ENCODE measurements at regions not wholly inside any gene's neighbourhood (a gene's known extent, or its start where the extent isn't known, plus 50 kb on each side); places are given as distances from the start of the nearest gene placed in this dataset.

DNA sequence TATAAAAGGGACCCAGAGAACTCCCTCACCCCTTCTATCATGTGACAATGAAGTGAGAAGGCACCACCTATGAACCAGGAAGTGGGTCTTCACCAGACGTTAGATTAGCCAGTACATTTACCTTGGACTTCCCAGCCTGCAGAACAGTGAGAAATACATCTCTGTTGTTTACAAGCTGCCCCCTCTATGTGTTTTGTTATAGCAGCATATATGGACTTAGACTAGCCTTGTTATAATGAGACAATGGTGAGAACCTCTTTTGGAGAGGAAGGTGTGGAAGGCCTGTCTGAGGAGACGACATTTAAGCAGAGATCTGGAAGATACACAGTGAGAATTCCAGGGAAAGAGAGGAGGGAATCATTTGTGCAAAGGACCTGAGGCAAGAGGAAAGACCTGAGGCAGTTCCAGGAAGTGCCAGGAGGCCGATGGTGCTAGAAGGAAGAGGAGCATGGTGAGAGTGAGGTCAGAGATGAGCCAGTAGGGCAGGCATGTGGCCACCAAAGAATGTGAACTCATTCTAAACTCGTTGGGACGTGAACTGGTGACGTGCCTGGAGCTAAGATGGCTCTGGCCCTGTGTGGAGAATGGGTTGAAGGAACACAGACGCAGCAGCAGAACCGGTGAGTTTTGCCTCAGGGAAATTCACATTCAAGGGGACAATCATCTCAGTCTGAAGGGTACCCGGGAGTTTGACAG lies 98.9 kb upstream of the IRF2BP2 start:
- no peak for DNase-seq

DNA sequence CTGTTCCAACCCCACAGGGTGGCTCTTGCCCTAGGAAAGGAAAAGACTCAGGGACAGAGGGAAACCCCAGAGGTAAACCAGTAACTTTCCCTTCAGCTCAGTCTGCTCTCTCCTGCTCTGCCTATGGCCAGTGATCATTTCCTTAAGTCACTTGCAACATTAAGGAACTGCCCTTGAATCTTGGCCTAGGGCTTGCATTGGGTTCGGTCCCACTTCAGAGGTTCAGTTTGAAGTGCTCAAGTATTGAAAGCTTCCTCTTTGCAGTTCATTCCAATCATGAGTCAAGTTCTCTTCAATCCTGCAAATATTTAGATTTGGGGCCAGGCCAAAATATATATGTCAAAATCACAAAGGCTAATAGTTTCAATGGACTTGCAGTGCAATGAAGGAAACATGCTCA lies 97.7 kb upstream of the IRF2BP2 start:
- no peak for DNase-seq

DNA sequence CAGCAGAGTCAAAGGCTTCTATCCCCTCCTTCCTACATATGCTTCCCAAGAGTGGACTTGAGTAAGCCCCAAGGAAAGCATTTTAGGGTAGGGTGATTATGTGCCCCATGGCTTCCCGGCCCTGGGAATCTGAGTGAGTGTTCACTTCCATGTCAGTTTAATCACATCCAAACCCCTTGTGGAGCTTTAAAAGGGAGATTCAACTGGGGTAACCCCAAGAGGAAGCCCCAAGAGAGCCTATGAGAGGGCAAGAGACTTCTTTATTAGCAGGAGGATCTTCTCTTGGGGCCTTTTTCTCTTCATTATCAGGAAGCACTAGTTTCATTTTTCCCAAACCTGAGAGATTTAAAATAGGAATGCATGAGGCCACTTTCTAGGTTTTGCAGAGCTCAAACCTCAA lies 97.0 kb upstream of the IRF2BP2 start:
- DNase-seq = no peak

DNA sequence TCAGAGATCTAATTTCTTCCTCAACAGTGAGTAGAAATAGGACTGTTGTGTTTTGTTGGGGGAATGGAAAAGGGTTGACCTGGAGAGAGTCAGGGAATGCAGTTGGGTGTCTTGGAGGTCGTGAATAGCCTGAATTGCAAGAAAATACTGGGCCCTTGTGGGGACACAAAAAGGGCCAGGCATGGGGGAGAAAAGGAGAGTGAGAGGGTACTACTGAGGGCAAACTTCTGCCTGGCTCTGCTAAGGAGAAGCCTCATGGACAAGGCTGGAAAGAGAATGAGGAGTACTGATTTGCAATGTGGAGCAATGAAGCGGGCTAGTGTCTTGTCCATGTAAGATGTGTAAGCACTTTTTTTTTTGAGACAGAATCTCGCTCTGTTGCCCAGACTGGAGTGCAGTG lies 96.2 kb upstream of the IRF2BP2 start:
- no peak for DNase-seq

DNA sequence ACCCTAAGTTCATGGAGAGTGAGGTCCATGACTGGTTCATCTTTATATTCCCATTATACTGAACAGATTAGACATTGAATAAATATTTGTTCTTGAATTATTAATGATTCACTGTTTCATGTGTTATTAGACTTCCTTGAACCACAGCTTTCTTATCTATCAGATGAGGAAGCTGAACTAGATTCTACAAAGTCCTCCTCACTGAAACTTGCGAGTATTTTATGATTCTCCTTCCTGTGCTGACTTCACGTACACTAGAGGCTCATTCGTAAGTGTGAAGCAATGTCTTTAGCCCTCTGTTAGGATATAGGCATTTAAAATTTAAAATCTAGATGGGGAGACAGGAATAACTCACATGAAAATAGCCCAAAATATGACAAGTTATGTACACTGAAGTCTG lies 95.6 kb upstream of the IRF2BP2 start:
- DNase-seq = no peak

DNA sequence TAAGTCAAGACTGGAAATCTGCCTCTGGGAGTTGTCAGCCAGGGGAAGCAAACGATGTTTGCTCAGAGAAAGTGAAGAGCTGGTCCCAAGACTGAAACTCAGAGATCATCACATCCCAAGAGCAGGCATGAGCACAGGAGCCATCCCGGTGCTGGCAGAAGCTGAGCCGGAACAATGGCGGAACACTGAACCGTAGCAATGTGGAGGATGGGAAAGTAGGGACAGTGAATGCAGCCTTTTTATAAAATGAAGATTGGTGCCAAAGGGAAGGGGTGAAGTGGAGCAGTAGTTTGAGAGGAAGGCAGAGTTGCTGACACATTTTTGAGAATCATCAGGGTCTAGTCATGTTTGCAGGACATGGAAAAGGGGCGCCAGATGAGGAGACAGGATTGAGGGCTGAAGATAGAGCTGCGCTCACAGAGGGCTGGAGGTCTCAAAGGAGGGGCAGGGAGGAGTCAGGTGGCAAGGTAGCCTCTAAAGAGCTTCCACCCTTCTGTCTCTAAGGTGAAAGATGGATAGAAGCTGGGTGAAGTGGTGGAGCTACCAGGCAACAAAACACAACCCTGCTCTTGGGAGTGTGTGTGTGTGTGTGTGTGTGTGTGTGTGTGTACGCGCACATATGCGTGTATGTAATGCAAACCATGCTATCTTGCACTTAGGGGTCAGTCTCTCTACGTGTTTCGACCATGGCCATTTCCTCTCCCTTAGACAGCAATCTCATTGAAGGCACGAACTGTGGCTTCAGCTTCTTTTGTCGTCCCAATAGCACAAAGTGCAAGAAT lies 94.3 kb upstream of the IRF2BP2 start:
- DNase-seq = no peak

DNA sequence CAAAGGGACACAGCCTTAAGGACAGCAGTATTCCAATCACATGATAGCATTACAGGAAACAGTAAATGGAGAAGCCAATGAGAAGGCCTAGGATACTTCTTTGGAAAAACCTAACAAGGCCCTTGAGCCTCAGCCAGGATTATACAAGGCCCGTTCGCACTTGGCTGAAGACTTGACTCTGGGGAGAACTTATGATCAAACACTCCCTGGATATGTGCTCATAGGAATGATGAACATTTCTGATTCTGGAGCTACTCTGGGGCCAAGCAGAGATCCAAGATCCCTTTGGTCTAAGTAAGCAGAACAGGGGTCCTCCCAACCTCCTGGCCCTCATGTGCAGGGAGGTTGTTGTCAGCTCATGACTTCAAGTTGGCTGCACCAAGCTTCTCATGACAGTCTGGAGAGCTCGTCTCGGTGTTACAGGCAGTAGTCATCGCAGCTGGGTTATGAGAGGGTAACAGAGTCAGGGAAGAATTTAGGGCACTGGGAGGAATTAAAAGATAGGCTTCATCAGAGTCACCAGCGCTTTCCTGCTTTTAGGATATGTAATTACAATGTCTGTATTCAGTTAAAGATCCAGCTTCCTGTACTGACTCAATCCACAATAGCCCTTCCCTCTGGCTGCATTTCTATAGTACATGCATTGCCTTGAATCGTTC lies 92.5 kb upstream of the IRF2BP2 start:
- DNase-seq = no peak

DNA sequence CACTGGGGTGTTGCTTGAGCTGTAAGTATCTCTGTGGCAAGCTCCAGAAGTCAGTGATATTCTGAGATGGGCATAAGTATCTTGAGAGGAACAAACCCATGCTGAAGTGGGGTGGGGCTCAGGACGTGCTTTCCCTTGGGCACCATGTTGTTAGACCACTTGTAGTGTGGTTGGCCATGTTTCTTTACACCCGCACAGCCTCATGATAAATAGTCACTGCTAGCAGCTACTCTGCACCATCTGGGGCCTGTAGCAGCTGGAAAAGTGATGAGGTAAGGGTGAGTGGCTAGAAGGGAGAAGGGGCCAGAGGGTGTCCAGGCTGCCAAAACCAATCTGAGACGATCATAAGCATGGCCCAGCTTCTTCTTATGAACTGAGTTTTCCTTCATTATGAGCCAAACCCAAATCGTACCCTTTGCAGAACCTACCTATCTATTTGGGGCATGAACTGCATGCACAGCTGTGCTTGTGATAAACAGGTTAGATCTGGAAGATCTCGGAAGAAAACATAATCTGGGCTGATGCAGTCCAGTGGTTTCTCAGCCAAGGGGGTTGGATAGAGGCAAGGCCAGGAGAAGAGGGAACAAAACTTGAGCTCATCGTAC lies 91.9 kb upstream of the IRF2BP2 start:
- no peak for DNase-seq

DNA sequence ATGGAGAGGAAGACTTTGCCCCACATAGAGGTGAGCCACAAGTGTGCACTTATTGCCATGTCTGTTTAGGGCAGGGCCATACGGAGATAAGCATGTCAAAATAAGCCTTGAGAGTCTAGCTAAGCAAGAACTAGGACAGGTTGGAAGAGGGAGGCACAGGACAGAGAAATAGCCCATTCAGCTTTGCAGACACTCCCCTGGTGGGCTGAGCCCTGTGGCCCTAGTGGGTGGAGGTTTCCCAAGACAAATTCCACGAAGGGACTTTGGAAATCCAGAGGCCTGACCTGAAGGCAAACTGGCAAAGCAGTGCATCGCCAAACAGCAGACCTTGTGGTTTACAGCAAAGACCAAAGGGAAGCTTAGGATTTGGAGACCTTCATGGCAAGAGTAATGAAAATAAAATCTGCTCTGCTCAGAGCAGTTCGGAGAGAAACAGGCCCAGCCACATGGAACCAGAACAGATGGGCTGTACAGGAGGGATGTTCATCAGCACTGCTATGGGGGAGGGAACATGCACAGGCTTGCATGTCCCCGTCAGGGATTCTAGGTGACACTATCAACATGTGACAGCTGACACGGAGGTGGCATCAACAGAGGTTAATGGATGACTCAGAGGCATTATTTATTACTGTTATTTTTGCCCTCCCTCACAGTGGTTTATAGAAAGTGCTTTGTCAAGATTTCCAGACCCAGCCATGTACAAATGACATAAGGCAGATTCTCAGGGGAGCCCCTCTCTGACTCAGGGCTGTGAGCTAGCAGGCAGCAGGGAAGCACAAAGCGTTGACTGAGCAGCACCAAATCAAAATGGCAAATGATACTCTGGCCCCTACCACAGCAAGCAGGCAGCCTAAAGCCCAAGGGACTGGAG lies 90.1 kb upstream of the IRF2BP2 start:
- peak; percentile 13 for DNase-seq

DNA sequence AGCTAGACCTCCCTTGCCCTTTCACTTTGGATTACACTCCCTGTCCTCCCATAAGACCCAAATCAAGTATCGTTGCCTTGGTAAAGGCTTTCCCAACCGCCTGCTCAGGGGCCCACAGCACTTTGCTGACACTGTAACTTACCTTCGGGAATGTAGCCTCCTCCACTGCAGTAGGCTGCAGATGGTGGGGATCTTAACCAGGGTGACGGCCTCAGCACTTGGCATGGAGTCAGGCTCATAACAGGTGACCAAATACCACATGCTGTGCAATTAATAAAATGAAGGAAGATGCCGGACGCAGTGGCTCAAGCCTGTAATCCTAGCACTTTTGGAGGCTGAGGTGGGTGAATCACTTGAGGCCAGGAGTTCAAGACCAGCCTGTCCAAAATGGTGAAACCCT lies 88.7 kb upstream of the IRF2BP2 start:
- no peak for DNase-seq

DNA sequence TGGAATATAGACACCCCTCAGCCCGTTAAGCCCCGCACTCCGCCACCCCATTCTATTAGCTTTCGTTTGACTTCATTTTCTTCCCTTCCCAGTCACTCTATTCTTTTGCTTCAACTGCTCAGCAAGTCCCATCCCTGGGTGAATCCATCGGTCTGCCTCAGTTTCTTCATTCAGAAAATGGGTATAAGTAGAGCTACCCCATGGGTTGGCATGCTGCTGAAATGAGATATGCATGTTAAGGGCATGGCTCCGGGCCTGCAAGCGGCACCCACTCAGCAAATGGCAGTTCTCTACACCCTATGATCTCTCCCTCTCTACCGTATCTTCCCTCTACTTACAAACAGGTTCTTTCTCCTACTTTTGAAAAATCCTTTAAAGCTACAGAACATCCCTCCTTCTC lies 87.8 kb upstream of the IRF2BP2 start:
- no peak for DNase-seq

DNA sequence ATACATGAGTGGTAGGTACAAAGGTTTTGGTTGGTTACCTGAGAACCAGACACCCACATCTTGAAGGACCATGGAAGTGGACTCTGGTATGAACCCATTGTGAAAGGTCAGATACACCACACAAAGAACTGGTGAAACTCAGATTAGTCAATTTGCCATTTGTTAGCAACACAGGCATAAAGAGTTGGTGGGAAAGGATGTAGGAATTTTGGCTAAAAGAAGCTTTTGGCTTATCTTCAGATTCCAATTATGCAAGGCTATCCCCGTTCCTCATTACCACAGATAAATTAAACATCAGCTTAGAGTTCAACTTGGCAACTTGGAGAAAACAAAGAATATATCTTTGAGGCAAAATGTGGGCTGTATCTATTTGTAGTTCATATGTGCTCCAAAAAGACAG lies 87.0 kb upstream of the IRF2BP2 start:
- DNase-seq = no peak

DNA sequence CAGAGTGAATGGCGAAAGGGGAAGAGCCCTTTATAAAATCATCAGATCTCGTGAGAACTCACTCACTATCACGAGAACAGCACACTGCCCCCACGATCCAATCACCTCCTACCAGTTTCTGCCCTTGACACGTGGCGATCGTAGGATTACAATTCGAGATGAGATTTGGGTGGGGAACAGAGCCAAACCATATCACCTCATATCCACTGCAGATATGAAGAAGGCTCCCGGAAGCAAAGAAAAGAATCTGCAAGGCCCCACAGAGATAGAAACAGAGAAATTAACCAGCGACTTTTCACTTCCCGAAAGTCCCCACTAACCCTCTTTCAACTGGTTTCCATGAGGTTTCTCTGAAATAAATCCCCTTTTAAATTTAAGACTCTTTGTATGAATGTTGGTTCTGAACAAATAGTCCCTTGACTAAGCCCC lies 86.2 kb upstream of the IRF2BP2 start:
- DNase-seq = no peak

DNA sequence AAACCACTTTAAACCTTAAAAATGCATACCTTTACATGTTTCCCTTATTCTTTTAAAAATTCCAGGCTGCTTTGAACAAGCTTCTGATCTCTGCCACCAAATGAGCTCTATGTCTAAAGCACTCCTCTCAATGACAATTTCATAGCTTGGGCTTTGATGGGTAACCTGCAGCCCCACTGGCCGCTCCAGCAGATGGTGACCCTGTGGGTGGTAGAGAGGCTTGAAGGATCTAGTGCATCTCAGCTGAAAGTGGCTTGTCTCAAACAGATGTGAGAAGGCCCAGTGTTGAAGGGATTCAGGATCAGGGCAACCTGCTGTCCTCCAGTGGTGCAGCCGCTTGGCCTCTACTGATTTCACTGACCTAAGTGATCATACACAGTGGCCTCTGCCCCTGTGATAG lies 84.7 kb upstream of the IRF2BP2 start:
- no peak for DNase-seq

DNA sequence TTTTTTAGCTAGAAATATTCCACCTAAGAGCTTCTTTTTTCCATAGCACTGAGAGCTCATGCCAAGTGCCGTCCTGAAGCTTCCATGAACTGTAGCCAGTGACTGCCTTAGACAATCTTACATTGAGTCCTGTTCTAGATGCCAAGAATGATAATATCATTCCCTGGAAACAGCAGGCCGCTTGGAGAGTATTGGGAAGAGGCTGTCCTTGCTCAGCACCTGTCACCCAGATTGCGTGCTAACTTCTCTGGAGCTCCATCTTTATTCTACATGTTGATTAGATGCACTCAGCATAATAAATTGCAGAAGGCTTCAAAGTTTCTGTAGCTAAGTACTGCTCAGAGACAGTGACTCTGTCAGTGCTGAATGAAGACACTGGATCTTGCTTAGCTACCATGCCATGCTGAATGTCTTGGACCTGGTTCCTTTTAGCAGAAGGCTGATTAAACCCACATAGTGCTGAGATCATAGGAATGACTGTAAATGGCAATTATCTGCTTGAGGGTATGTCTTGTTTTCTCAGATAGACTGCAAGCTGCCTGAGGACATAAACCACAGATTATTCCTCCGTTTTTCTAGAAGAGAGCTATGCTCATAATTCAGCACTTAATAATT lies 83.1 kb upstream of the IRF2BP2 start:
- DNase-seq = no peak

DNA sequence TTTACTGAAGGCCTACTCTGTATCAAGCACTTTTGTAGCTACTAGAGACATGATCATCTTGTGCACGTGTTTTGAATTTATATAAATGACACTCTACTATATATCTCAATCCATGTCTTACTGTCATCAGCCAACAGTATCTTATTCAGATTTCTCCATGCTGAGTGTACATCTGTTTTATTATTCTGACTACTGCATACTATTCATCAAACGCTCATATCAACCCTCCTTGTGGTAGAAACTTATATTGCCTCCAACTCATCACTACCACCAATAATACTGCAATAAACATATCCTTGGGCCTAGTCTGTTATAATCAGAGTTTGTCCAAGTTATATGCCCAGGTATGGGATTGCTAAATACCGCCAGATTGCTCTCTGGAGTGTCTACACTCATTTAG lies 81.6 kb upstream of the IRF2BP2 start:
- DNase-seq = peak; percentile 21

DNA sequence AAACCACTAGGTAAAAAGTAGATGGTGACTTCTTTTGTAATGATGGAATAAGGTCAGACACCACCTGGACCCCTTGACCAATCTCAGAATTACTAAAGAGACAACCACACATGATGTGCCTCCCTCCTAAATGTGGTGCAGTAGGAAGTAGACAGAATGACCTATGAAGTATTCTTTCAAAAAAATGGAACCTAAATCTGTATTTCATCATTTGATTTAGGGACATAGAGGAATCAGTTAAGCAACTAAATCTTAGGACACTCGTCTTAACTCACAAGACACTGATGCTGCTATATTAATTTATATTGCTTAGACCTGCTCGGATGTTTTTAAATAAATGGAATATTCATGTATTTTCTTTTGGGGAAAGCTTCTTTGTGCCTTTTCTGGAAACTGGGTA lies 80.9 kb upstream of the IRF2BP2 start:
- DNase-seq = no peak

DNA sequence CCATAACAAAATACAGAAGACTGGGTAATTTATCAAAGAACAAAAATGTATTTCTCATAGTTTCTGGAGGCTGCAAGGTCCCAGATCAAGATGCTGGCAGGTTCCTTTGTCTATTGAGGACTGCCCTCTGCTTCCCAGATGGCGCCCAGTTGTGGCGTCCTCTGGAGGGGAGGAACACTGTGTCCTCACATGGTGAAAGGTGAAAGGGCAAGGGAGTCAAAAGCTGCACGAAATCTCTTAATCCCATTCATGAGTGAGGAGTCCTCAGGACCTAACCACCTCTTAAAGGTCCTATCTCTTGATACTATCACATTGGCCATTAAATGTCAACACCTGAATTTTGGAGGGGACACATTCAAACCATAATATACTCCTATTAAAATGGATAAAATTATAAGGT lies 79.3 kb upstream of the IRF2BP2 start:
- no peak for DNase-seq

DNA sequence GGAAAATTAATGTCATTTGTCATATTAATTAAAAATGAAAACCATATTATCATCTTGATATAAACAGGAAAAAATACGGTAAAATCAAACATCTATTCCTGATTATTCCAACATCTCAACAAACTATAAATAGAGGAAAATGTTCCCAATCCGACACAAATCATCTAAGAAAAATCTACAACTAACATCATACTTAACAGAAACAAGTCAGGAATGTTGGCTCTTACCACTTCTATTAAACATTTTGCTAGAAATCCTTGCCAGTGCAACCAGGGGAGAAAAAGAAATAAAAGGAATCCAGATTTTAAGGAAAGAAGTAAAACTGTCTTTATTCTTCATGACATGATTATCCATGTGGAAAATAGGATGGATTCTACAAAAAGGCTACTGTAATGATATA lies 77.0 kb upstream of the IRF2BP2 start:
- DNase-seq = no peak

DNA sequence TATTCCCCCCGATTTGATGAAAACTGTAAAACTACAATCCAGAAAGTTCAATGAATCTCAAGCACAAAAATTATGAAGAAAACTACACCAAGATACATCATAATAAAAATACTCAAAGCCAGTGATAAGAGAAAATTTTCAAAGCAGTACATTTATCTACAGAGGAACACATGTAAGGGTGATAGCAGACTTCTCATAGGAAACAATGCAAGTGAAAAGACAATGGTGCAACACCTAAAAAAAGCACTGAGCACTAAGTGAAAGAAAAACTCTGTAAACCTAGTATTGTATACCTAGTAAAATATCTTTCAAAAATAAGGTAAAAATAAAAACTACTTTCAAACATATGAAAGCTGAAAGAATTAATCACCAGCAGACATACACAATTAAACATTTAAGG lies 76.1 kb upstream of the IRF2BP2 start:
- no peak for DNase-seq

DNA sequence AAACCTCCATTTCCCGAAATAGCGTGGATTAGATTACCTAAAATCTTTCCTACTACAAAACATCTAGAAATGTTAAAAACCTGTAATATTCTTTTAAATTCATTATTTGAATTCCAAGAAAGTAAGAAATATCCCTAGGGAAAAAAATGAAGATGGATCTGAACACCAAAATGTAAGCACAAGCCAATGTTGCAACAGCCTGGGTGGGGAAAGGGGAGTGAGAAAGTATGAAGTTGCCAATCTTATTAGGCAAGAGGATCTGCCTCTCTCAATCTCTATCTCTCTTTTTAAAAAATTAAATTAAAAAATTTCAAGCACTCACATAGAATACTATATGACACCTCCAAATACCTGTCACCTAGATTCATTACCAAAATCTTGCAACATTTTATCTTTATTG lies 74.9 kb upstream of the IRF2BP2 start:
- DNase-seq = no peak

Data from CD4-positive, alpha-beta T cell treated with Interleukin-10 for 1 hour (primary cell).